SIG-M5 treated with dmso at 0.1 percent for 504 hours (cell line): ENCODE measurements at regions not wholly inside any gene's neighbourhood (a gene's known extent, or its start where the extent isn't known, plus 50 kb on each side); places are given as distances from the start of the nearest gene placed in this dataset.

Experiments used
- DNase-seq: peaks from one replicate; lab custom pipeline; 2025; ENCODE audit not compliant: unreplicated experiment; lab: John Stamatoyannopoulos, UW

DNA sequence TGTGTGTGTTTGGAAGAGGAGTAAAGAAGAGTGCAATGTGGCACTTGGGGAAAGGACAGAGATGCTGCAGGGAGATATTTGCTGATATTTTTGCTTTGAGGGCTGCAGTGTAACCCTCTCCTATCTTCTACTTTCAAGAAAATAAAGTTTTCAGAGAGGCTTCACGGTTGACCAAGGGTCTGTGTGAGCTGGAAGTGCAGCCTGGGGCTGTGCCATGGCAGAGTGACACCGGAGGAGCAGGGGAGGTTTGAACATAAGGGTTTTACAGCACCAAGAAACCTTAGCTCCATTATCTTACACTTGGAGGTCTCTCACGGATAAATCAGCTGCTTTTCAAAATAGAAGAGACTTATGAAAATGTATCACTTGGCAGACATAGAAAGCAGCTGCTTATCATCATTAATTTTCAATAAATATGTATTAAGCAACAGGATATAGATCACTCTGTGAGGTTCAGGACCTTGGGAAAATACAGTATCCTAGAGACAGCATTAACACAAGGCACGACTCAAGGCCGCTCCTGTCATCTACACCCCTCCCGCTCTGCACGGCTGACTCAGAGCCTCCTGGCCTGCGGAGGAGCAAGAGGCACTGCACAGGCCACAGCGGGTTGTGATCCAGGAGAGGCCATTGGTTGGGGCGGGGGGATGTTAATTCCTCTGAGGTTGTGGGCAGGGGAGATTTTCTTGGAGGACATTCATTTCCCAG, 127.8 kb downstream of the COPS8 start:
- no peak for DNase-seq

DNA sequence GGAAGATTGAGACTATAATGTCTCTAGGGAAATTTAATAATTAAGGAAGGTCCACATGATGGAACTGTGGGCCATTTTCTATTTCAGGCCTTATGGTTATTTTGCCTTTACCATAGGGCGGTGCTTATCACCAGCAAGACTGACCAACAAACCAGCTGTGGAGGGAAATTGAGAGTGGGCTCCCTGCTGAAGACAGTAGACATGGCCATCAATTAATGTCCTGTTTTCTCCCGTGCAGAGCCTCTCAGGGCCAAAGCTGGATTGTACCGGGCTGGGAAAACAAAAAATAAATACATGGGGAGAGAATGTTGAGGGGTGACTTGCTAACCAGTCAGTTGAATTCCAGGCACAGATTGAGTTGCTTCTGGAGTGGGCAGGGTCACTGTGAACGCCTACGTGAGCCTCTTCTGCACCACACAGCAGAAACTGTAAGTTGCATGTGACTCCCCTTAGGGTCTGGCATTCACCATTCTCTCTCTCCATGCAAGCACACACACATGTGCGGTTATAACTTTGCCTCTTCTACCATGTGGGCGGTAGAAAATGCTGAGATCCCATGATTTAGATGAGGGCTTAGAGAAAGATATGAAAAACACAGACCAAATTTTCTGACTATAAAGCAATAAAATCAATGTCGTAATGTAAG, 128.5 kb downstream of the COPS8 start:
- no peak for DNase-seq

DNA sequence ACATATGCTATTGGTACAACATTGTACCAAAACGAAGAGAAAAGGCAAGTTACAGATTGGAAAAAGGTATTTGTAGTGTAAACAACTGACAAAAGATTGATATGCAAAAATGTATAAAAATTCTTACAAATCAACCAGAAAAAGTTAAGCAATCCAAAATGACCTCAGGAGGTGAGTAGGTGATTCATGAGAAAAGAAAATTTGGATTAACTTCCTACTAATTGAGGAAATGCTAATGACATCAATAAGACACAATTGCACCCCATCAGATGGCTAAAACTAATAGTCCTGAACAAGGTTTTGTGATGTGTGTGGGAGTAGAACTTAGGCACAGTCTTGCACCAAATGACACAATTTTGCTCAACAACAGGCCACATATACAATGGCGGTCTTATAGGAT, 129.3 kb downstream of the COPS8 start:
- DNase-seq: no peak

DNA sequence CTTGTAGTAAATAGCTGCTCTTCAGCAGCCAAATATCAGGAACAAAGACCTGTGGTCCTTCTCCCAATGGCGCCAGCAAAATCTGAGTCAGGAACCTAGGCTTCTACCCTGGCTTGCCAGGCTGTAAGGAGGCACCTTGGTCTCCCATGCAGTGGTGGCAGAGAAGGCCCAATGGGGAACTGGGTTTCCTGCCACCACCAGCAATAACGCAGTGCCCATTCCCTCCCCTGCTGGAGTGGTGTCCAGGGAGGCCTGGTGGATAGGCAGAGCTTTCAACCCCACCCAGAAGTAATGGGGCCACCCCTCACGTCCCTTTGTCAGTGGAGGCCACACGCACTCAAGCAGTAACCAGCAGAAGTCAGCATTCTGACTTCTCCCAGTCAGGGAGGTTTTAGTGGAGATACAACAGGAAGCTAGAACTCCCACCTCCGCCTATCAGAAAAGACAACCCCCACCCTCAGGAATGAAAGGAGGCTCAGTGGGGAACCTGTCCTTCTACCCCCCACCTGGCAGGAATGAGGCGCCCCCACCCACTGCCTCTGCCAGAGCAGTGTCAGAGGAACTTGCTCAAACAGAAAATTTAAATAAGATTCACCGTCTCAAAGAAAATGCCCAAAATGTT, 132.4 kb downstream of the COPS8 start:
- no peak for DNase-seq

GRCh38 chr2:237218756-237219155, 133.1 kb downstream of the COPS8 start:
- no peak for DNase-seq

- DNase-seq: no peak
These were observed 134.1 kb downstream of the COPS8 start for GRCh38 chr2:237219826-237220225.

- no peak for DNase-seq
These were observed 135.8 kb downstream of the COPS8 start for GRCh38 chr2:237221443-237221842.

DNA sequence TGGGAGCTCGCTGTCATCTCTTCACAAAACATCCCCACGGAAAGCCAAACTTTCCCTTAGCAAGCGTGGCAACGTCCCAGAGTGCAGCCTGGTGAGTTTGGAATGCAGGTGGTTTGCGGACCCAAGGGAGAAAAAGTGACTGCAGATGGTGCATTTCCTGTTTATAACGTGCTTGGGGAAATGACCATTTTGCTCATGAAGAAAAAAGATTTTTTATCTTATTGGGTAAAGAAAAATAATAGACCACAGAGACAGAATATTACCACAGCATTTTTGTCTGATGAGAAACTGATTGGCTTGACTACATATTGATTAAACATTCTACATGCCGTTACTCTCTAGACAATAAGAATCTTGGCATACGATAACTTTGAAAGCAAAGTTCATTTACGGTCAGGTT, 136.5 kb downstream of the COPS8 start:
- no peak for DNase-seq

DNA sequence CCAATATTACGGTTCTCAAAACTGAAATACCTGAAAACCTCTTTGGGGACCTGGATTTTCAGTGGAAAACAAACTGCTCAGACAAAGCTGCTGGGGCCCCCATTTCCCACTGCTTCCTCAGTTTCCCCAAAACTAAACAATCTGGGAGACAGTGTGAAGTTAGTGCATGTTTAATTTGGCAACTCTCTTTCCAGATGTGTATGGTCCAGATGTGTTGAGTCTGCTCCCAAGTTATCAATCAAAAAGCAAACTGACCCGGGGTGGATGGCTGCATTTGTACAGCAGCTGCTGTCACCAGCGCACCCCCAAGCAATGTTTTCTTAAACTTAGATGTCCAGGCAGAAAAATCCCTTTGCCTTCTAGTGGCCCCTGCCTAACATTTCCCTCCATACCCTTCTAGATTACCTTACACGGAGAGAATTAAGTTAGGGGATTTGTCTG, 136.9 kb downstream of the COPS8 start:
- DNase-seq: no peak

DNA sequence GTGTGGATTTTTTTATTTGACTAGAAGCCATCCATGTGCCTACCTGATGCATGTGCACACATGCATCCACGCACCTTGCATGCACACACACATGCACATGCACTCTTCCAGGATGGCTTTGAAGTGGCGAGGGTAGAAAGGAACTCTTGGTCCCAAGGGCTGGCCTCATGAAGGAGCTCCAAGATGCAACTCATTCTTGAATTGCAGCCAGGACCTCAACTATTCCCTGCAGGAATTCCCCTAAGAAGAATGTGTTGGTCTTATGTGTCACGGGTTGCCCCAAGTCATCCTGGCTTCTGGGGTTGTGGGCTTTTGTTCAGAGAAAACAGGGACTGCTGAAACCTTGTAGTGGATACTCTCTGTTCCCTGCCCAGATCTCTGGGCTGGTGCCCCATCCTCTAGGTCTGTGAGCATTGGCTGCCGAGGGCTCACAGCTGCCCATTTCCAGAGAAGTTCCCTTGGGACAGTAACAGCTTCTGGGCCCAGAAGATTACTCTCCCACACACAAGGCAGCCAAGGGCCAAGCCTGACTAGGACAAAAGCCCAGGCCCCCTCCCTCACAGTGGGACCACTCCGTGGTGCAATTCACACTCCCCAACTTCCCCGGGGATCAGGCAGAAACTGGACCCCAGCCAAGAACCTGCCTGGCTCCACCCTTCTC, 137.6 kb downstream of the COPS8 start:
- DNase-seq: no peak

- no peak for DNase-seq
These were observed 141.5 kb downstream of the COPS8 start for GRCh38 chr2:237227190-237227589.

- no peak for DNase-seq
These were observed 142.0 kb downstream of the COPS8 start for GRCh38 chr2:237227592-237228280.

DNA sequence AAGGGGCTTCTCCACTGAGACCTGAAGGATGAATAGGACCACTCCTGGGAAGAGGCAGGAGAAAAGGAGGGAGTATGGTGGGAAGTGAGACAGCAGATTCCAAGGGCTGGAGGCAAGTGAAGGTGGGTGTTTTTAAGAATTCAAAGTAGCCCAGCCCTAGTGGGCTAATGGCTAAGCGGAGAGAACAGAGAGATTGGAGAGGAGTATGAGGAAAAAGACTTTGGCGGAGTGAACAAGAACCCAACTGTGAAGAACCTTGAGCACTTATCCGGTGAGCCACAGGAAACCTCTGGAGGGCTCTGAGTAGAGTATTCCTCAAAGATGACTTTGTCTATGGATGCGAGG, 142.6 kb downstream of the COPS8 start:
- DNase-seq: no peak

GRCh38 chr2:237229905-237230304, 144.2 kb downstream of the COPS8 start:
- no peak for DNase-seq

GRCh38 chr2:237230355-237230754, 144.7 kb downstream of the COPS8 start:
- DNase-seq: no peak

DNA sequence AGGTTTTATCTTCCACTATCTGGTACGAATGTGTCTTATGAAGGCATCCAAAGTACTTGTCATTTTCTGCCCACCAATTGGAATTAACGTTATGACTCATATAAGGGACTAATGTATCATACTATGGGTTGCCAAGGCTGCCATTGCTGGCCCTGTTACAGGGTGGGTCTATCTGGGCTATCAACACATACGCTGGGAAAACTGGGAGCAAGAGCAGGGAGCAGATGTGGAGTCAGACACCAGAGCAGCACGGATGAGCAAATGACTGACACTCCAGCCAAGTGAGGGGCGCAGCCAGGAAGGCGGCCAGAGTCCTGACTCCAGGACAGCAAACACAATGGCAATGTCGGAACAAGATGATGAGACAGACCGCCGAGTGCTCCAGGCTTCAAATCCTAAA, 145.9 kb downstream of the COPS8 start:
- no peak for DNase-seq

GRCh38 chr2:237232166-237232565, 146.5 kb downstream of the COPS8 start:
- no peak for DNase-seq

DNA sequence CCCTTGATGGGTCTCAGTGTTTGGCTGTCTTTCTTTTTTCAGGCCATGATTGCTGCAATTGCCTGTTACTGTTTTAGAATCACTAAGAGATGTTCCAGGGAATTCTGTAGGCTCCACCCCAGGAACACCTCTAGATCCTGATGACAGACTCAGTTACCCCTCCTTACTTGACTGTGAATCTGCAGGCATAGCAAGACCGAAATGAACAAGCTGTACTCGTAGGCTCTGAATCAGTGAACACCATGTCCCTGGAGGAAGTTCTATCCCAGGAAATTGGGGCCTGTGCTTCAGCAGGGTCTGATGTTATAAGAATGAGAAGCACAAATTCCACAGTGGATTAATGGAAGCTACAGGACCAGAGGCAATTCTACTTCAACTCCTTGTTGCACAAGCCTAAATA, 148.6 kb downstream of the COPS8 start:
- DNase-seq: no peak

GRCh38 chr2:237235383-237236095, 149.8 kb downstream of the COPS8 start:
- no peak for DNase-seq

DNA sequence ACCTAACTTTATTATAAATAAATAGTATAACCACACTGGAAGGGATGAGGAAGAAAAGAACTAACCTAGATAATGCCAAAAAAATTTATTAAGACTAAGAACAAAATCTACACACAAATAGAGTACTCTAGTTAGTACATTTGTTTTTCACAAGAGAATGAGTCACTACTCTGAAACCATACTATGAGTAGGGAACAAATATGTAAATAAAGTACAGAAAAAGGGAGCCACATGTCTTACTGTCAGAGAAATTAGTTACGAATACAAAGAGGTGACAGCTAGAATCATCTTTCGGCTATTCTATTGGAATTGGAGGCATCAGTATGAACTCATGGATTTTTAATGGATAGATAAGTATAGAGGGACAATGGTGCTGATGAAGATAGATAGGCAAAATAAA, 150.5 kb downstream of the COPS8 start:
- no peak for DNase-seq

- DNase-seq: no peak
These were observed 152.6 kb downstream of the COPS8 start for GRCh38 chr2:237238249-237238648.
